ENCODE measurements at regions not wholly inside any gene's neighbourhood (a gene's known extent, or its start where the extent isn't known, plus 50 kb on each side); places are given as distances from the start of the nearest gene placed in this dataset.

- Histone ChIP-seq H3K4me1 (ENCODE audit: low read depth) (no peaks in the 10 kb centered on the region), H3K27ac (no peak overlapping the region), H3K36me3 (no peaks in the 10 kb centered on the region), H3K4me3 (no peak overlapping the region), H3K27me3 (peaks cover 5% of the 10 kb centered on the region), H3K9me3 (ENCODE audit: low read depth) (no peaks in the 10 kb centered on the region)
- TF ChIP-seq CTCF (IDR thresholded peaks at IDR 0.05; ENCODE audit: low read depth, low read length), result no peak
- DNase-seq (ENCODE audit: low read depth in 1 of 2, low spot score in 1 of 2), result no peak
These were observed 94.6 kb downstream of the FOXA2 start for GRCh38 chr20:22489626-22490286.

GRCh38 chr20:22480336-22480735 is 104.0 kb downstream of the FOXA2 start:
- no peaks in the 10 kb centered on the region for H3K36me3 ChIP-seq
- no peak for DNase-seq (ENCODE audit: low read depth in 1 of 2, low spot score in 1 of 2)
- no peak for TF ChIP-seq CTCF (IDR thresholded peaks at IDR 0.05; ENCODE audit: low read depth, low read length)
- no peaks in the 10 kb centered on the region for H3K9me3 ChIP-seq (ENCODE audit: low read depth)
- no peak overlapping the region for H3K4me3 ChIP-seq
- no peaks in the 10 kb centered on the region for H3K4me1 ChIP-seq (ENCODE audit: low read depth)
- no peaks in the 10 kb centered on the region for H3K27me3 ChIP-seq
- H3K27ac ChIP-seq, result no peak overlapping the region

- Histone ChIP-seq H3K27me3 (no peaks in the 10 kb centered on the region), H3K9me3 (ENCODE audit: low read depth) (no peaks in the 10 kb centered on the region), H3K4me1 (ENCODE audit: low read depth) (no peaks in the 10 kb centered on the region), H3K4me3 (no peak overlapping the region), H3K36me3 (no peaks in the 10 kb centered on the region), H3K27ac (no peak overlapping the region)
- no peak for TF ChIP-seq CTCF (IDR thresholded peaks at IDR 0.05; ENCODE audit: low read depth, low read length)
- no peak for DNase-seq (ENCODE audit: low read depth in 1 of 2, low spot score in 1 of 2)
These were observed 108.7 kb downstream of the FOXA2 start for GRCh38 chr20:22475662-22476061.

- DNase-seq (ENCODE audit: low read depth in 1 of 2, low spot score in 1 of 2), result no peak
- H3K27ac ChIP-seq, result no peak overlapping the region
- no peaks in the 10 kb centered on the region for H3K27me3 ChIP-seq
- H3K9me3 ChIP-seq (ENCODE audit: low read depth), result no peaks in the 10 kb centered on the region
- no peaks in the 10 kb centered on the region for H3K36me3 ChIP-seq
- no peak overlapping the region for H3K4me3 ChIP-seq
- no peak for TF ChIP-seq CTCF (IDR thresholded peaks at IDR 0.05; ENCODE audit: low read depth, low read length)
- no peaks in the 10 kb centered on the region for H3K4me1 ChIP-seq (ENCODE audit: low read depth)
These were observed 110.1 kb downstream of the FOXA2 start for GRCh38 chr20:22474224-22474623.

- Histone ChIP-seq H3K9me3 (ENCODE audit: low read depth) (no peaks in the 10 kb centered on the region), H3K36me3 (no peaks in the 10 kb centered on the region), H3K4me3 (no peak overlapping the region), H3K27me3 (no peaks in the 10 kb centered on the region), H3K27ac (no peak overlapping the region), H3K4me1 (ENCODE audit: low read depth) (no peaks in the 10 kb centered on the region)
- no peak for DNase-seq (ENCODE audit: low read depth in 1 of 2, low spot score in 1 of 2)
- no peak for TF ChIP-seq CTCF (IDR thresholded peaks at IDR 0.05; ENCODE audit: low read depth, low read length)
These were observed 111.1 kb downstream of the FOXA2 start for GRCh38 chr20:22473293-22473692.
